Dedifferentiated amniotic fluid mesenchymal stem cell (primary cell): ENCODE measurements at regions not wholly inside any gene's neighbourhood (a gene's known extent, or its start where the extent isn't known, plus 50 kb on each side); places are given as distances from the start of the nearest gene placed in this dataset.
"Not testable (repeated sequence)": the region's sequence is repeated elsewhere in the genome, so short reads cannot be mapped to it uniquely, and the experiment has no call there.

ENCODE experiments used
- DNase-seq: peaks from one replicate; pipeline ENCODE4 v3.0.0-alpha.2; 2016; ENCODE audit errors: extremely low spot score

- DNase-seq, result no peak
Measured at GRCh38 chr1:238380167-238380566, 489.4 kb upstream of the ZP4 start.

GRCh38 chr1:238379446-238379845 is 488.7 kb upstream of the ZP4 start:
- not testable (repeated sequence) for DNase-seq

GRCh38 chr1:238377280-238377919 is 486.7 kb upstream of the ZP4 start:
- DNase-seq, result no peak

GRCh38 chr1:238370599-238370998 is 479.9 kb upstream of the ZP4 start:
- no peak for DNase-seq

GRCh38 chr1:238364214-238364892 is 473.6 kb upstream of the ZP4 start:
- DNase-seq, result no peak

GRCh38 chr1:238360474-238360873 is 469.8 kb upstream of the ZP4 start:
- no peak for DNase-seq

GRCh38 chr1:238350471-238350870 is 459.7 kb upstream of the ZP4 start:
- no peak for DNase-seq

GRCh38 chr1:238346340-238346739 is 455.6 kb upstream of the ZP4 start:
- no peak for DNase-seq

GRCh38 chr1:238345837-238346236 is 455.1 kb upstream of the ZP4 start:
- no peak for DNase-seq

GRCh38 chr1:238343852-238344251 is 453.1 kb upstream of the ZP4 start:
- no peak for DNase-seq

GRCh38 chr1:238341395-238341794 is 450.7 kb upstream of the ZP4 start:
- DNase-seq, result no peak

- DNase-seq, result no peak
Measured at GRCh38 chr1:238340989-238341388, 450.3 kb upstream of the ZP4 start.

GRCh38 chr1:238336531-238336930 is 445.8 kb upstream of the ZP4 start:
- DNase-seq, result no peak

GRCh38 chr1:238334170-238334569 is 443.4 kb upstream of the ZP4 start:
- DNase-seq, result no peak

- no peak for DNase-seq
Measured at GRCh38 chr1:238331557-238331956, 440.8 kb upstream of the ZP4 start.

GRCh38 chr1:238329671-238330070 is 438.9 kb upstream of the ZP4 start:
- no peak for DNase-seq

- DNase-seq, result not testable (repeated sequence)
Measured at GRCh38 chr1:238327033-238327432, 436.3 kb upstream of the ZP4 start.

- DNase-seq, result not testable (repeated sequence)
Measured at GRCh38 chr1:238326479-238326878, 435.8 kb upstream of the ZP4 start.

GRCh38 chr1:238324211-238324864 is 433.6 kb upstream of the ZP4 start:
- no peak for DNase-seq

- no peak for DNase-seq
Measured at GRCh38 chr1:238323490-238323889, 432.8 kb upstream of the ZP4 start.

- DNase-seq, result no peak
Measured at GRCh38 chr1:238319957-238320356, 429.2 kb upstream of the ZP4 start.

- DNase-seq, result no peak
Measured at GRCh38 chr1:238318294-238319110, 427.8 kb upstream of the ZP4 start.
